B cell (primary cell): ENCODE measurements at regions not wholly inside any gene's neighbourhood (a gene's known extent, or its start where the extent isn't known, plus 50 kb on each side); places are given as distances from the start of the nearest gene placed in this dataset.

Experiments
- ATAC-seq: fragments of 200-7000 bp; cut with Tn5 transposase; one replicate; pipeline ENCODE4 v1.10.0; 2021; ENCODE audit warnings: low read depth, mild to moderate bottlenecking, moderate number of reproducible peaks, moderate library complexity
- CTCF ChIA-PET: fragments of 350-600 bp; sonication (Branson Sonifier 250); formaldehyde crosslinking; loops from one replicate; lab custom pipeline; 2021; ENCODE audit warnings: antibody characterized with exemption, inconsistent platforms; lab: Charles Lee
- POLR2A ChIA-PET: fragments of 350-600 bp; sonication (Branson Sonifier 250); formaldehyde crosslinking; loops from one replicate; lab custom pipeline; 2021; ENCODE audit warnings: antibody characterized with exemption; lab: Charles Lee
- DNase-seq: peaks from one replicate; pipeline ENCODE4 v3.0.0; 2013
- H2AFZ ChIP-seq: 2 replicates; pipeline ENCODE4 v1.6.1; 2012; ENCODE audit warnings: mild to moderate bottlenecking, low read depth, low read length; ENCODE audit not compliant: insufficient read depth, poor library complexity, severe bottlenecking
- H3K27ac ChIP-seq, 2 donors: 1 replicate in 1 of 2; 2 replicates in 1 of 2; pipeline ENCODE4 v1.5.1; 2012 to 2013; ENCODE audit warnings: low read length in 2 of 2, mild to moderate bottlenecking in 2 of 2, moderate library complexity in 1 of 2
- H3K27me3 ChIP-seq, 4 experiments: fragments of 200-600 bp in 1 of 4; sonication (generic) in 1 of 4; replicated peaks in 1 of 4; 1 replicate in 2 of 4; 2 replicates in 2 of 4; pipeline versions ENCODE4 v1.6.1 to v1.7.0; 2013 to 2016; ENCODE audit warnings: low read length in 3 of 4, mild to moderate bottlenecking in 2 of 4, mixed read lengths in 1 of 4, moderate library complexity in 1 of 4; ENCODE audit not compliant: insufficient read depth in 4 of 4, control insufficient read depth in 3 of 4; ENCODE audit errors: control extremely low read depth in 1 of 4
- H3K36me3 ChIP-seq, 2 experiments: replicated peaks in 1 of 2; 1 replicate in 1 of 2; 2 replicates in 1 of 2; pipeline versions ENCODE4 v1.6.1 to v1.7.1; 2013; ENCODE audit warnings: low read length in 1 of 2; ENCODE audit not compliant: insufficient read depth in 2 of 2, control insufficient read depth in 1 of 2; ENCODE audit errors: control extremely low read depth in 1 of 2, extremely low read depth in 1 of 2
- H3K4me1 ChIP-seq, 2 donors: fragments of 200-600 bp in 1 of 2; sonication (generic) in 1 of 2; 1 replicate in 1 of 2; 2 replicates in 1 of 2; pipeline versions ENCODE4 v1.5.1 to v1.6.1; 2013 to 2017; ENCODE audit warnings: low read length in 2 of 2; ENCODE audit not compliant: control insufficient read depth in 2 of 2, insufficient read depth in 2 of 2
- H3K4me2 ChIP-seq: replicated peaks from 2 replicates; pipeline ENCODE3; 2012; ENCODE audit warnings: mild to moderate bottlenecking, low read depth, low read length; ENCODE audit not compliant: poor library complexity, severe bottlenecking
- H3K4me3 ChIP-seq, 5 experiments: fragments of 200-600 bp in 1 of 5; sonication (generic) in 1 of 5; 1 replicate in 3 of 5; 2 replicates in 2 of 5; pipeline versions ENCODE4 v1.5.1 to v1.7.0; 2011 to 2016; ENCODE audit warnings: low read length in 4 of 5, mild to moderate bottlenecking in 4 of 5, low read depth in 2 of 5, control low read depth in 1 of 5, moderate library complexity in 1 of 5; ENCODE audit not compliant: insufficient read depth in 1 of 5; ENCODE audit errors: control extremely low read depth in 1 of 5, extremely low read depth in 1 of 5
- H3K79me2 ChIP-seq: fragments of 200-600 bp; sonication (generic); one replicate; pipeline ENCODE4 v1.6.0; 2016; ENCODE audit warnings: low read length; ENCODE audit not compliant: control insufficient read depth, insufficient read depth
- H3K9ac ChIP-seq: fragments of 200-600 bp; sonication (generic); 2 replicates; pipeline ENCODE4 v1.6.1; 2017; ENCODE audit warnings: mild to moderate bottlenecking, low read length, moderate library complexity
- H3K9me3 ChIP-seq, 3 donors: one replicate each; pipeline versions ENCODE4 v1.6.1 to v1.7.1; 2013; ENCODE audit warnings: low read length in 2 of 3; ENCODE audit not compliant: control insufficient read depth in 2 of 3, insufficient read depth in 1 of 3; ENCODE audit errors: control extremely low read depth in 1 of 3
- H4K20me1 ChIP-seq: 2 replicates; pipeline ENCODE4 v1.6.0; 2012; ENCODE audit warnings: mild to moderate bottlenecking, low read length; ENCODE audit not compliant: insufficient read depth, control insufficient read depth, poor library complexity, severe bottlenecking
- H3K27ac Mint-ChIP-seq: one replicate; pipeline ENCODE4 v1.8.0; 2021; ENCODE audit warnings: mixed read lengths
- H3K27me3 Mint-ChIP-seq: one replicate; pipeline ENCODE4 v1.8.0; 2021; ENCODE audit warnings: mixed read lengths
- H3K4me1 Mint-ChIP-seq: one replicate; pipeline ENCODE4 v1.8.0; 2021; ENCODE audit warnings: mixed read lengths
- H3K4me3 Mint-ChIP-seq: one replicate; pipeline ENCODE4 v1.8.0; 2021; ENCODE audit warnings: mixed read lengths
- H3K9me3 Mint-ChIP-seq: one replicate; pipeline ENCODE4 v1.8.0; 2022; ENCODE audit warnings: mixed read lengths; ENCODE audit not compliant: insufficient read depth
- EZH2 ChIP-seq: IDR thresholded peaks from 2 replicates; pipeline ENCODE4 v1.6.1; 2012; ENCODE audit warnings: borderline replicate concordance, low read depth, mild to moderate bottlenecking, moderate library complexity, low read length; ENCODE audit not compliant: insufficient read depth, poor library complexity, severe bottlenecking
- WGBS: methylation state at CpG from one replicate; pipeline ENCODE4 v1.1.5; 2013; ENCODE audit warnings: missing lambda C conversion rate; ENCODE audit not compliant: insufficient coverage; 5-methylcytosine and 5-hydroxymethylcytosine counted together
- intact Hi-C: fragments of 100-400 bp; cut with micrococcal nuclease; formaldehyde crosslinking; loops from one replicate; pipeline ENCODE4 v1.10.0; 2022
- TF ChIP-seq, protein P1 (sequence below): fragments of 200-600 bp; IDR thresholded peaks from one replicate; pipeline ENCODE4 v1.8.0; 2022; ENCODE audit warnings: antibody characterized with exemption, mild to moderate bottlenecking

DNA sequence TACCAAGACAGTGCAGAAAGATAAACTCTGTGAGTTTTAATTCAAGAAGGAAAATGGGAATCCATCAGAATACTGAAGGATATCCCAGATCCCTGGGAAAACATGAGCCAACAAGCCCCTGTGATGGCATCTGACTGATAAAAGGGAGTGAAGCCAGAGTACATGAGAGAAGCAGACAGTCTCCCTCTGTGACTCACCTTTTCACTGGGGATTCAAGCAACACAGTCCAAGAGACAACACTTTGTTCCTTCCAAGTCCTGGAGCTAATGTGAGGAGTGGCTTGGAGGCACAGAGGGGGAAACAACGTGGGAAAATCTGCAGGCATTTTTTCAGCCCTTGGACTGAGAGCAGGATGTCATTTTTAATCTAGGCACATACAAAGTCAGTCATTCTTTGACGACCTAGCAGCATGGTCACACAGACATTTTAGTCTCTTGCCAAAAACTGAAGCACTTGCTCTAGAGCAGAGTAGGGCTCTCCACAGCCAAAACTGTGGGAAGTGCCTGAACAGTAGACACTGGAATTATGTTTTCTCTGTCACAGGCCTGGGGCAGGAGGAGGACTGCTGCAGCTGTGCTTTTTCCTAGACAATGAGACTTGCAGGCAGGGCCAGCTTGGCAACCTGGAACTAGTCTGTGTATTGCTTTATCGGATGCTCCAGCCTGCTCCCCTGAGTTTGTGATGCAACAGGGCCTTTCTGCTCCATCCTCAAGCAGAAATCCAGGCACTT lies 465.0 kb upstream of the GJE1 start:
- Histone ChIP-seq H3K27me3 (no peaks in the 10 kb centered on the region), H3K79me2 (no peaks in the 10 kb centered on the region), H4K20me1 (no peaks in the 10 kb centered on the region), H3K4me1 (no peaks in the 10 kb centered on the region), H3K36me3 (no peaks in the 10 kb centered on the region), H3K4me2 (no peak overlapping the region), H3K27ac (no peak overlapping the region), H2AFZ (no peak overlapping the region), H3K9me3 (peaks cover 0 to 12% (median 0%) of the 10 kb centered on the region in 3 donors), H3K9ac (no peak overlapping the region), H3K4me3 (no peak overlapping the region)
- Mint-ChIP-seq H3K27me3 (no peaks in the 10 kb centered on the region), H3K4me1 (no peaks in the 10 kb centered on the region), H3K27ac (no peak overlapping the region), H3K4me3 (no peak overlapping the region), H3K9me3 (peaks cover 2% of the 10 kb centered on the region)
- no peak for TF ChIP-seq EZH2
- TF ChIP-seq, protein P1, sequence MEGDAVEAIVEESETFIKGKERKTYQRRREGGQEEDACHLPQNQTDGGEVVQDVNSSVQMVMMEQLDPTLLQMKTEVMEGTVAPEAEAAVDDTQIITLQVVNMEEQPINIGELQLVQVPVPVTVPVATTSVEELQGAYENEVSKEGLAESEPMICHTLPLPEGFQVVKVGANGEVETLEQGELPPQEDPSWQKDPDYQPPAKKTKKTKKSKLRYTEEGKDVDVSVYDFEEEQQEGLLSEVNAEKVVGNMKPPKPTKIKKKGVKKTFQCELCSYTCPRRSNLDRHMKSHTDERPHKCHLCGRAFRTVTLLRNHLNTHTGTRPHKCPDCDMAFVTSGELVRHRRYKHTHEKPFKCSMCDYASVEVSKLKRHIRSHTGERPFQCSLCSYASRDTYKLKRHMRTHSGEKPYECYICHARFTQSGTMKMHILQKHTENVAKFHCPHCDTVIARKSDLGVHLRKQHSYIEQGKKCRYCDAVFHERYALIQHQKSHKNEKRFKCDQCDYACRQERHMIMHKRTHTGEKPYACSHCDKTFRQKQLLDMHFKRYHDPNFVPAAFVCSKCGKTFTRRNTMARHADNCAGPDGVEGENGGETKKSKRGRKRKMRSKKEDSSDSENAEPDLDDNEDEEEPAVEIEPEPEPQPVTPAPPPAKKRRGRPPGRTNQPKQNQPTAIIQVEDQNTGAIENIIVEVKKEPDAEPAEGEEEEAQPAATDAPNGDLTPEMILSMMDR: no peak
- ChIA-PET CTCF (no interaction called here), POLR2A (no interaction called here)
- 67% methylated on average over 2 of the region's 3 CpGs for WGBS
- DNase-seq: no peak
- intact Hi-C loops: no loop called here
- no peak for ATAC-seq

DNA sequence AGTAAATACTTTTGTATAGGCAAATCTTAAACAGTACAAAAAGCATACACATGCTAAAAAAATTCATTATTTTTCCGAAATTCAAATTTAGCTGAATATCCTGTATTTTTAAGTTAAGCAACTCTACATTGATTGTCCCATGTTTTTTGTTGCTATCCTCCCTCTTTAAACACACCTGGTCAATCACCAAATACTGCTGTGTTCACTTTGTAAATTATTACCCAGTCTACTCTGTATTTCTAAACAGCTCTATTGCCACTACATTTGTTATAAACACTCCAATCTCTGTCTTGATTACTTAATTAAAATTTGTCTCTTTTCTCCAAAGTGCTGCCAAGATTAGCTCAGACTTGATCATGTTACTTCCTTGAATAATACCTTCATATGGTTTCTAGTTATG lies 466.5 kb upstream of the GJE1 start:
- TF ChIP-seq EZH2: no peak
- TF ChIP-seq, protein P1: no peak
- ChIA-PET POLR2A (no interaction called here), CTCF (no interaction called here)
- no peak overlapping the region for H3K4me3 Mint-ChIP-seq
- ATAC-seq (no peak), DNase-seq (no peak)
- no peak overlapping the region for H3K4me2 ChIP-seq
- H3K36me3 ChIP-seq: no peaks in the 10 kb centered on the region
- no peaks in the 10 kb centered on the region for H3K27me3 Mint-ChIP-seq
- no CpG with 5 or more reads among the region's 1 CpG for WGBS
- no peaks in the 10 kb centered on the region for H4K20me1 ChIP-seq
- H3K27ac Mint-ChIP-seq: no peak overlapping the region
- no peaks in the 10 kb centered on the region for H3K79me2 ChIP-seq
- no peaks in the 10 kb centered on the region for H3K4me1 Mint-ChIP-seq
- H3K4me3 ChIP-seq: no peak overlapping the region
- no peak overlapping the region for H3K27ac ChIP-seq
- intact Hi-C loops: no loop called here
- H2AFZ ChIP-seq: no peak overlapping the region
- no peaks in the 10 kb centered on the region for H3K27me3 ChIP-seq
- no peak overlapping the region for H3K9ac ChIP-seq
- no peaks in the 10 kb centered on the region for H3K4me1 ChIP-seq
- H3K9me3 ChIP-seq: peaks cover 0 to 12% (median 0%) of the 10 kb centered on the region in 3 donors
- H3K9me3 Mint-ChIP-seq: peaks cover 2% of the 10 kb centered on the region
